ENCODE measurements at regions not wholly inside any gene's neighbourhood (a gene's known extent, or its start where the extent isn't known, plus 50 kb on each side); places are given as distances from the start of the nearest gene placed in this dataset.

DNA sequence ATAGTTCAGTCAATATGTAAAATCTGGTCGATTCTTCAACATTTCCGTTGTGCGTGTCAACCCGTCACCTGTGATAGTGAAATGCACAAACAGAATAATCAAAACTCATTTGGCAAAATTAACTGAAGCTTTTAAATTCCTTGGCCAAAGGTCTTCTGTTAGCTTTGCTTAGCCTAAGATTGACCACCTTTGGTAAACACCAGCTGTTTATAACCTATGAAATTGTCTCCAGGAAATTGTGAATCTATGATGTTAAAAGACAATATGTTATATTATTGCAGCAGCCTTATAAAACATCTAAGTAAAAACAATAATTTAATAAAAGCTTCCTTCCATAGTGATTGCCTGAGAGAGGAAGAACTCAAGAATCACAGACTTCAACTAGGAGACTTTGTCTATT lies 196.8 kb downstream of the IL15 start:
- Mint-ChIP-seq H3K4me1 (no peaks in the 10 kb centered on the region), H3K9me3 (peaks cover 3% of the 10 kb centered on the region), H3K36me3 (no peaks in the 10 kb centered on the region), H3K27me3 (ENCODE audit: insufficient read depth, low read depth) (no peaks in the 10 kb centered on the region), H3K27ac (no peak overlapping the region), H3K4me3 (no peak overlapping the region)
- Histone ChIP-seq H4K20me1 (ENCODE audit: low read depth) (no peaks in the 10 kb centered on the region), H3F3A (ENCODE audit: low read depth) (no peaks in the 10 kb centered on the region), H2AFZ (replicated peaks) (no peak overlapping the region), H3K27ac (no peak overlapping the region), H3K4me2 (no peak overlapping the region), H3K27me3 (no peaks in the 10 kb centered on the region), H3K4me1 (no peaks in the 10 kb centered on the region), H3K79me2 (ENCODE audit: low read depth) (no peaks in the 10 kb centered on the region), H3K36me3 (no peaks in the 10 kb centered on the region), H3K9ac (no peak overlapping the region), H3K9me3 (ENCODE audit: low read depth) (no peaks in the 10 kb centered on the region), H3K4me3 (no peak overlapping the region)
- DNase-seq (ENCODE audit: low spot score) = no peak
- TF ChIP-seq CTCF (IDR thresholded peaks at IDR 0.05) (no peak), EZH2phosphoT487 (IDR thresholded peaks at IDR 0.05) (no peak), EZH2 (IDR thresholded peaks at IDR 0.05) (no peak)

DNA sequence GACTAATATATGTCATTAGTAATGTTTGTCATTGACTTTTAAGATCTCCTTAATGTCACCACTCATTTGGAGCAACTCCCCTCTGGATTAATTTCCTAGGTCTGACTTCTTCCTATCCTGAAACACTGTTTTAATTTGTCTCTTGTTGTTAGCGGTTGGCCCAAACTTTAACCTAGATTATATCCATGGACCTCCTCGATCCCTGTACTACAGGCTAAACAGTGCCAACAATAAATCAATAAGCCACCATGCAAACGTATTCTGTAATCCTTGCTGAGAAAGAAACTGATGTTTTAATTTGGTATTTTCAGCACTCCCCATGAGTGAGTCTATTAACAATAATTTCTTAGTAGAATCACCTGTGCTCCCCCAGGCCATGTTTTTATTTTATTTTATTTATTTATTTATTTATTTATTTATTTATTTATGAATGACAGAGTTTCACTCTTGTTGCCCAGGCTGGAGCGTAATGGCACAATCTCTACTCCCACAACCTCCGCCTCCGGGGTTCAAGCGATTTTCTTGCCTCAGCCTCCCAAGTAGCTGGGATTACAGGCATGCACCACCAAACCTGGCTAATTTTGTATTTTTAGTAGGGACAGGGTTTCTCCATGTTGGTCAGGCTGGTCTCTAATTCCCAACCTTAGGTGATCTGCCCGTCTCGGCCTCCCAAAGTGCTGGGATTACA lies 204.1 kb downstream of the IL15 start:
- H3K9ac ChIP-seq = no peak overlapping the region

GRCh38 chr4:141843136-141843535 lies 206.8 kb downstream of the IL15 start:
- Histone ChIP-seq H3K9ac (no peak overlapping the region), H3K27ac (no peak overlapping the region), H4K20me1 (ENCODE audit: low read depth) (no peaks in the 10 kb centered on the region), H3F3A (ENCODE audit: low read depth) (no peaks in the 10 kb centered on the region), H3K79me2 (ENCODE audit: low read depth) (no peaks in the 10 kb centered on the region), H3K4me3 (no peak overlapping the region), H3K27me3 (no peaks in the 10 kb centered on the region), H2AFZ (replicated peaks) (no peak overlapping the region), H3K4me1 (no peaks in the 10 kb centered on the region), H3K9me3 (ENCODE audit: low read depth) (no peaks in the 10 kb centered on the region), H3K4me2 (no peak overlapping the region), H3K36me3 (no peaks in the 10 kb centered on the region)
- Mint-ChIP-seq H3K9me3 (peaks cover 2% of the 10 kb centered on the region), H3K27me3 (ENCODE audit: insufficient read depth, low read depth) (no peaks in the 10 kb centered on the region), H3K27ac (no peak overlapping the region), H3K4me1 (no peaks in the 10 kb centered on the region), H3K36me3 (no peaks in the 10 kb centered on the region), H3K4me3 (no peak overlapping the region)
- no peak for DNase-seq (ENCODE audit: low spot score)
- TF ChIP-seq EZH2 (IDR thresholded peaks at IDR 0.05) (no peak), CTCF (IDR thresholded peaks at IDR 0.05) (no peak), EZH2phosphoT487 (IDR thresholded peaks at IDR 0.05) (no peak)

More for the DNA sequence above, 204.1 kb downstream of the IL15 start:
- Histone ChIP-seq H3K36me3 (no peaks in the 10 kb centered on the region), H4K20me1 (ENCODE audit: low read depth) (no peaks in the 10 kb centered on the region), H3K4me1 (no peaks in the 10 kb centered on the region), H3F3A (ENCODE audit: low read depth) (no peaks in the 10 kb centered on the region), H3K9me3 (ENCODE audit: low read depth) (no peaks in the 10 kb centered on the region), H3K27me3 (no peaks in the 10 kb centered on the region), H3K4me3 (no peak overlapping the region), H3K27ac (no peak overlapping the region), H3K4me2 (no peak overlapping the region), H3K79me2 (ENCODE audit: low read depth) (no peaks in the 10 kb centered on the region), H2AFZ (replicated peaks) (no peak overlapping the region)
- Mint-ChIP-seq H3K4me3 (no peak overlapping the region), H3K27ac (no peak overlapping the region), H3K27me3 (ENCODE audit: insufficient read depth, low read depth) (no peaks in the 10 kb centered on the region), H3K36me3 (no peaks in the 10 kb centered on the region), H3K9me3 (peaks cover 5% of the 10 kb centered on the region), H3K4me1 (no peaks in the 10 kb centered on the region)
- no peak for TF ChIP-seq CTCF (IDR thresholded peaks at IDR 0.05)
- TF ChIP-seq EZH2 (IDR thresholded peaks at IDR 0.05) = no peak
- TF ChIP-seq EZH2phosphoT487 (IDR thresholded peaks at IDR 0.05) = no peak
- DNase-seq (ENCODE audit: low spot score) = no peak
